ENCODE measurements at regions not wholly inside any gene's neighbourhood (a gene's known extent, or its start where the extent isn't known, plus 50 kb on each side); places are given as distances from the start of the nearest gene placed in this dataset.
A peak's percentile ranks its signal among the peaks of the same experiment; 100 is the strongest.

DNA sequence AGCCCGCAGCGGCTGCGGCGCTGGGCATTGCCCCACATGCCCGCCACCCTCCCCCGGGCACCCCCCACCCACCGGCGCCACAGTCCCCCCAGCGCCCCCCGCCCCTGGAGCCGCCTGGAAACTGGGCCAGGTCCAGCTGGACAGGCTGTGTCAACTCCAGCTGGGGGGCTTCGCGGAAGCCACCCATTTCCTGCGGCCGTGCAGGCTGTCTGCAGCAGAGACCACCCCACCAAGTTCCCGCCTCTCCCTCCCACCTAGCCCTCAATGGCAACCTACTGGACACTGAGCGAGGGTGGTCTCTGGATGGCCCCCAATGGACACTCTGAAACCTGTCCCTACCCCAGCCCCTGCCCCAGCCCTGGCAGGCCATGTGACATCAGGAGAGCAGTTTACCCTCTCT, 62.8 kb upstream of the GATA2 start (continued):
- TF ChIP-seq AR (CRISPR knock-in tag; IDR thresholded peaks at IDR 0.05) = no peak
- no peak for TF ChIP-seq NR1H2 (CRISPR knock-in tag; IDR thresholded peaks at IDR 0.05)
- TF ChIP-seq PRRX2 (CRISPR knock-in tag; IDR thresholded peaks at IDR 0.05) = no peak
- no peak for TF ChIP-seq ZNF219 (CRISPR knock-in tag; IDR thresholded peaks at IDR 0.05; ENCODE audit: borderline replicate concordance)
- no peak for TF ChIP-seq ERG (CRISPR knock-in tag; IDR thresholded peaks at IDR 0.05)
- TF ChIP-seq, protein P1, sequence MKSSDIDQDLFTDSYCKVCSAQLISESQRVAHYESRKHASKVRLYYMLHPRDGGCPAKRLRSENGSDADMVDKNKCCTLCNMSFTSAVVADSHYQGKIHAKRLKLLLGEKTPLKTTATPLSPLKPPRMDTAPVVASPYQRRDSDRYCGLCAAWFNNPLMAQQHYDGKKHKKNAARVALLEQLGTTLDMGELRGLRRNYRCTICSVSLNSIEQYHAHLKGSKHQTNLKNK (CRISPR knock-in tag; IDR thresholded peaks at IDR 0.05) = no peak
- no peak for TF ChIP-seq ZNF425 (CRISPR knock-in tag; conservative IDR thresholded peaks at IDR 0.05)
- TF ChIP-seq CBFB (CRISPR knock-in tag; IDR thresholded peaks at IDR 0.05; ENCODE audit: low read depth) = no peak
- no peak for TF ChIP-seq RELA (CRISPR knock-in tag; IDR thresholded peaks at IDR 0.05; ENCODE audit: borderline replicate concordance)

- Mint-ChIP-seq H3K36me3 (no peaks in the 10 kb centered on the region), H3K4me3 (peak overlapping the region; percentile 56), H3K27me3 (ENCODE audit: low read depth) (peaks cover 35% of the 10 kb centered on the region), H3K9me3 (no peaks in the 10 kb centered on the region; the same call in 1 of the 2 replicates), H3K4me1 (peaks cover 20% of the 10 kb centered on the region), H3K27ac (no peak overlapping the region)
- ChIA-PET POLR2A (interaction anchor here (1.6 kb wide), 1 partner anchor 12 kb away, joined by 4 read pairs; no protein-coding TSS in a partner anchor), CTCF (interaction anchor here (0.7 to 1.8 kb wide), 5 partner anchors 13 to 122 kb away, joined by 3 to 8 read pairs (median 3); no protein-coding TSS in a partner anchor)
- ATAC-seq = peak; percentile 62
- DNase-seq (ENCODE audit: low spot score) = peak; percentile 42
- TF ChIP-seq, protein P2, sequence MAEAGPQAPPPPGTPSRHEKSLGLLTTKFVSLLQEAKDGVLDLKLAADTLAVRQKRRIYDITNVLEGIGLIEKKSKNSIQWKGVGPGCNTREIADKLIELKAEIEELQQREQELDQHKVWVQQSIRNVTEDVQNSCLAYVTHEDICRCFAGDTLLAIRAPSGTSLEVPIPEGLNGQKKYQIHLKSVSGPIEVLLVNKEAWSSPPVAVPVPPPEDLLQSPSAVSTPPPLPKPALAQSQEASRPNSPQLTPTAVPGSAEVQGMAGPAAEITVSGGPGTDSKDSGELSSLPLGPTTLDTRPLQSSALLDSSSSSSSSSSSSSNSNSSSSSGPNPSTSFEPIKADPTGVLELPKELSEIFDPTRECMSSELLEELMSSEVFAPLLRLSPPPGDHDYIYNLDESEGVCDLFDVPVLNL (CRISPR knock-in tag; IDR thresholded peaks at IDR 0.05; ENCODE audit: borderline replicate concordance, low read depth) = no peak
- TF ChIP-seq, protein P3, sequence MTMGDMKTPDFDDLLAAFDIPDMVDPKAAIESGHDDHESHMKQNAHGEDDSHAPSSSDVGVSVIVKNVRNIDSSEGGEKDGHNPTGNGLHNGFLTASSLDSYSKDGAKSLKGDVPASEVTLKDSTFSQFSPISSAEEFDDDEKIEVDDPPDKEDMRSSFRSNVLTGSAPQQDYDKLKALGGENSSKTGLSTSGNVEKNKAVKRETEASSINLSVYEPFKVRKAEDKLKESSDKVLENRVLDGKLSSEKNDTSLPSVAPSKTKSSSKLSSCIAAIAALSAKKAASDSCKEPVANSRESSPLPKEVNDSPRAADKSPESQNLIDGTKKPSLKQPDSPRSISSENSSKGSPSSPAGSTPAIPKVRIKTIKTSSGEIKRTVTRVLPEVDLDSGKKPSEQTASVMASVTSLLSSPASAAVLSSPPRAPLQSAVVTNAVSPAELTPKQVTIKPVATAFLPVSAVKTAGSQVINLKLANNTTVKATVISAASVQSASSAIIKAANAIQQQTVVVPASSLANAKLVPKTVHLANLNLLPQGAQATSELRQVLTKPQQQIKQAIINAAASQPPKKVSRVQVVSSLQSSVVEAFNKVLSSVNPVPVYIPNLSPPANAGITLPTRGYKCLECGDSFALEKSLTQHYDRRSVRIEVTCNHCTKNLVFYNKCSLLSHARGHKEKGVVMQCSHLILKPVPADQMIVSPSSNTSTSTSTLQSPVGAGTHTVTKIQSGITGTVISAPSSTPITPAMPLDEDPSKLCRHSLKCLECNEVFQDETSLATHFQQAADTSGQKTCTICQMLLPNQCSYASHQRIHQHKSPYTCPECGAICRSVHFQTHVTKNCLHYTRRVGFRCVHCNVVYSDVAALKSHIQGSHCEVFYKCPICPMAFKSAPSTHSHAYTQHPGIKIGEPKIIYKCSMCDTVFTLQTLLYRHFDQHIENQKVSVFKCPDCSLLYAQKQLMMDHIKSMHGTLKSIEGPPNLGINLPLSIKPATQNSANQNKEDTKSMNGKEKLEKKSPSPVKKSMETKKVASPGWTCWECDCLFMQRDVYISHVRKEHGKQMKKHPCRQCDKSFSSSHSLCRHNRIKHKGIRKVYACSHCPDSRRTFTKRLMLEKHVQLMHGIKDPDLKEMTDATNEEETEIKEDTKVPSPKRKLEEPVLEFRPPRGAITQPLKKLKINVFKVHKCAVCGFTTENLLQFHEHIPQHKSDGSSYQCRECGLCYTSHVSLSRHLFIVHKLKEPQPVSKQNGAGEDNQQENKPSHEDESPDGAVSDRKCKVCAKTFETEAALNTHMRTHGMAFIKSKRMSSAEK (CRISPR knock-in tag; IDR thresholded peaks at IDR 0.05; ENCODE audit: borderline replicate concordance) = no peak
- TF ChIP-seq NFE2L1 (CRISPR knock-in tag; IDR thresholded peaks at IDR 0.05) (no peak), KAT7 (CRISPR knock-in tag; IDR thresholded peaks at IDR 0.05; ENCODE audit: borderline replicate concordance) (no peak), AR (CRISPR knock-in tag; IDR thresholded peaks at IDR 0.05) (no peak), HMGA2 (CRISPR knock-in tag; IDR thresholded peaks at IDR 0.05) (no peak), SP1 (CRISPR knock-in tag; conservative IDR thresholded peaks at IDR 0.05) (no peak), SMAD3 (CRISPR knock-in tag; IDR thresholded peaks at IDR 0.05; ENCODE audit: borderline replicate concordance) (no peak), NR1H2 (CRISPR knock-in tag; IDR thresholded peaks at IDR 0.05) (no peak), GTF2I (CRISPR knock-in tag; conservative IDR thresholded peaks at IDR 0.05) (no peak), FOXP1 (CRISPR knock-in tag; IDR thresholded peaks at IDR 0.05; ENCODE audit: borderline replicate concordance) (no peak; the same call in 1 of the 2 replicates), GRHL2 (CRISPR knock-in tag; IDR thresholded peaks at IDR 0.05; ENCODE audit: insufficient replicate concordance, severe bottlenecking) (no peak)
Measured at GRCh38 chr3:128555098-128555825, 62.3 kb upstream of the GATA2 start.

All from WTC11 (cell line).